CD14-positive monocyte (primary cell): ENCODE measurements at regions not wholly inside any gene's neighbourhood (a gene's known extent, or its start where the extent isn't known, plus 50 kb on each side); places are given as distances from the start of the nearest gene placed in this dataset.

Experiments used
- DNase-seq, 3 donors: peaks; one replicate each; pipeline ENCODE4 v3.0.0-alpha.2; 2011 to 2022
- H2AFZ ChIP-seq: 2 replicates; pipeline ENCODE4 v1.6.0; 2012; ENCODE audit warnings: mild to moderate bottlenecking, low read depth, low read length, inconsistent platforms; ENCODE audit not compliant: insufficient read depth, poor library complexity, severe bottlenecking
- H3K27ac ChIP-seq, 2 donors: 1 replicate in 1 of 2; 2 replicates in 1 of 2; pipeline ENCODE4 v1.5.1; 2012 to 2013; ENCODE audit warnings: low read length in 2 of 2, control low read depth in 1 of 2, inconsistent platforms in 1 of 2, low read depth in 1 of 2, mild to moderate bottlenecking in 1 of 2
- H3K27me3 ChIP-seq, 2 donors: one replicate each; pipeline versions ENCODE4 v1.6.0 to v1.6.1; 2011 to 2013; ENCODE audit warnings: low read length in 2 of 2; ENCODE audit not compliant: control insufficient read depth in 2 of 2, insufficient read depth in 2 of 2
- H3K36me3 ChIP-seq, 2 donors: replicated peaks in 1 of 2; 1 replicate in 1 of 2; 2 replicates in 1 of 2; pipeline versions ENCODE4 v1.5.1 to v1.6.1; 2012 to 2013; ENCODE audit warnings: low read length in 2 of 2, control low read depth in 1 of 2, inconsistent platforms in 1 of 2, mild to moderate bottlenecking in 1 of 2; ENCODE audit not compliant: insufficient read depth in 2 of 2, control insufficient read depth in 1 of 2
- H3K4me1 ChIP-seq, 2 donors: 1 replicate in 1 of 2; 2 replicates in 1 of 2; pipeline versions ENCODE4 v1.5.1 to v1.6.1; 2012 to 2013; ENCODE audit warnings: low read length in 2 of 2, control low read depth in 1 of 2, inconsistent platforms in 1 of 2, mild to moderate bottlenecking in 1 of 2, moderate library complexity in 1 of 2; ENCODE audit not compliant: insufficient read depth in 2 of 2, control insufficient read depth in 1 of 2
- H3K4me2 ChIP-seq: replicated peaks from 2 replicates; pipeline ENCODE3; 2012; ENCODE audit warnings: low read length, moderate library complexity, mild to moderate bottlenecking; ENCODE audit not compliant: poor library complexity, severe bottlenecking; ENCODE audit errors: extremely low read depth
- H3K4me3 ChIP-seq, 3 experiments: fragments of 200-600 bp in 1 of 3; sonication (generic) in 1 of 3; replicated peaks in 1 of 3; 1 replicate in 2 of 3; 2 replicates in 1 of 3; pipeline ENCODE4 v1.5.1; 2011 to 2013; ENCODE audit warnings: low read length in 3 of 3, mild to moderate bottlenecking in 3 of 3, control low read depth in 2 of 3, low read depth in 2 of 3, inconsistent platforms in 1 of 3, moderate library complexity in 1 of 3
- H3K79me2 ChIP-seq: 2 replicates; pipeline ENCODE4 v1.6.0; 2012; ENCODE audit warnings: mild to moderate bottlenecking, control low read depth, inconsistent platforms, low read length, moderate library complexity; ENCODE audit not compliant: insufficient read depth
- H3K9ac ChIP-seq: 2 replicates; pipeline ENCODE4 v1.6.0; 2017; ENCODE audit warnings: low read length, mild to moderate bottlenecking; ENCODE audit not compliant: insufficient read depth, poor library complexity, severe bottlenecking
- H3K9me3 ChIP-seq, 2 donors: replicated peaks in 1 of 2; 1 replicate in 1 of 2; 2 replicates in 1 of 2; pipeline versions ENCODE4 v1.5.1 to v1.6.1; 2012 to 2013; ENCODE audit warnings: low read length in 2 of 2, control low read depth in 1 of 2; ENCODE audit not compliant: control insufficient read depth in 1 of 2, insufficient read depth in 1 of 2
- H4K20me1 ChIP-seq: 2 replicates; pipeline ENCODE4 v1.6.0; 2012; ENCODE audit warnings: mild to moderate bottlenecking, low read length, control low read depth, moderate library complexity; ENCODE audit not compliant: insufficient read depth
- H3K27ac Mint-ChIP-seq, 7 donors: one replicate each; pipeline ENCODE4 v1.8.0; 2020; ENCODE audit warnings: mild to moderate bottlenecking in 7 of 7, mixed read lengths in 7 of 7, moderate library complexity in 6 of 7, inconsistent platforms in 2 of 7
- H3K27me3 Mint-ChIP-seq, 3 donors: one replicate each; pipeline ENCODE4 v1.8.0; 2021 to 2022; ENCODE audit warnings: low read depth in 3 of 3, mild to moderate bottlenecking in 3 of 3, mixed read lengths in 3 of 3, moderate library complexity in 3 of 3, inconsistent platforms in 1 of 3
- H3K36me3 Mint-ChIP-seq, 2 donors: one replicate each; pipeline ENCODE4 v1.8.0; 2020; ENCODE audit warnings: mixed read lengths in 2 of 2, inconsistent platforms in 1 of 2, mild to moderate bottlenecking in 1 of 2
- H3K4me1 Mint-ChIP-seq: one replicate; pipeline ENCODE4 v1.8.0; 2020; ENCODE audit warnings: mild to moderate bottlenecking, mixed read lengths
- H3K4me3 Mint-ChIP-seq, 2 donors: one replicate each; pipeline ENCODE4 v1.8.0; 2020; ENCODE audit warnings: mild to moderate bottlenecking in 2 of 2, mixed read lengths in 2 of 2, moderate library complexity in 1 of 2
- H3K9me3 Mint-ChIP-seq, 7 donors: one replicate each; pipeline ENCODE4 v1.8.0; 2020 to 2022; ENCODE audit warnings: mixed read lengths in 7 of 7, mild to moderate bottlenecking in 6 of 7, moderate library complexity in 6 of 7, inconsistent platforms in 2 of 7
- WGBS: methylation state at CpG from one replicate; pipeline ENCODE4 v1.1.5; 2013; ENCODE audit warnings: missing lambda C conversion rate; ENCODE audit not compliant: insufficient coverage; 5-methylcytosine and 5-hydroxymethylcytosine counted together
- intact Hi-C, 2 donors: fragments of 100-400 bp; cut with micrococcal nuclease; formaldehyde crosslinking; loops; one replicate each; pipeline versions ENCODE4 v1.15.0 to v1.15.1; 2023
- TF ChIP-seq, protein P1 (sequence below): fragments of 200-600 bp; IDR thresholded peaks from one replicate; pipeline ENCODE4 v1.8.0; 2022; ENCODE audit warnings: antibody characterized with exemption, mild to moderate bottlenecking

DNA sequence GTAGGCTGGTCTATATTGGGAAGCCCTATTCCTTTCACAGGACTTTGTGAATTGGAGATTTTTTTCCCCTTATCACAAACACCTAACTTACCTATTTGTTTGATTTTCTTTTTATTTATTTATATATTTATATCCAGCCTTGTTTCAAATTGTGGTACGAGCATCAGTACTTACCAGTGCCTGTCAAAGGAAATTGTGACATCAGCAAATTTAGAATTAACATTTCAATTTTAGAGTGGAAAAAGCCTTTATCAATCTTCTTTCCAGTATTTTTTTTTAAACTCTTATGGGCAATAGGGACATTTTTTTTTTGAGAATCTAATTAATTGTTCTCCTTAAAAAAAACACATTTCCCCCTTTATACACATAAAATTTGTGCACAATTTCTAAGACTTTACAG, 790.2 kb downstream of the PRELID2 start:
- DNase-seq: no peak
- Histone ChIP-seq H3K4me1 (no peaks in the 10 kb centered on the region), H3K9me3 (no peaks in the 10 kb centered on the region), H3K27ac (no peak overlapping the region), H3K4me2 (no peak overlapping the region), H2AFZ (no peak overlapping the region), H3K4me3 (no peak overlapping the region), H4K20me1 (no peaks in the 10 kb centered on the region), H3K79me2 (no peaks in the 10 kb centered on the region), H3K36me3 (no peaks in the 10 kb centered on the region), H3K27me3 (no peaks in the 10 kb centered on the region), H3K9ac (no peak overlapping the region)
- Mint-ChIP-seq H3K27me3 (no peaks in the 10 kb centered on the region), H3K27ac (no peak overlapping the region), H3K36me3 (no peaks in the 10 kb centered on the region), H3K9me3 (peaks cover 0 to 5% (median 4%) of the 10 kb centered on the region in 7 donors), H3K4me1 (no peaks in the 10 kb centered on the region), H3K4me3 (no peak overlapping the region)
- WGBS: no CpG with 5 or more reads among the region's 1 CpG
- intact Hi-C loops: no loop called here
- TF ChIP-seq, protein P1, sequence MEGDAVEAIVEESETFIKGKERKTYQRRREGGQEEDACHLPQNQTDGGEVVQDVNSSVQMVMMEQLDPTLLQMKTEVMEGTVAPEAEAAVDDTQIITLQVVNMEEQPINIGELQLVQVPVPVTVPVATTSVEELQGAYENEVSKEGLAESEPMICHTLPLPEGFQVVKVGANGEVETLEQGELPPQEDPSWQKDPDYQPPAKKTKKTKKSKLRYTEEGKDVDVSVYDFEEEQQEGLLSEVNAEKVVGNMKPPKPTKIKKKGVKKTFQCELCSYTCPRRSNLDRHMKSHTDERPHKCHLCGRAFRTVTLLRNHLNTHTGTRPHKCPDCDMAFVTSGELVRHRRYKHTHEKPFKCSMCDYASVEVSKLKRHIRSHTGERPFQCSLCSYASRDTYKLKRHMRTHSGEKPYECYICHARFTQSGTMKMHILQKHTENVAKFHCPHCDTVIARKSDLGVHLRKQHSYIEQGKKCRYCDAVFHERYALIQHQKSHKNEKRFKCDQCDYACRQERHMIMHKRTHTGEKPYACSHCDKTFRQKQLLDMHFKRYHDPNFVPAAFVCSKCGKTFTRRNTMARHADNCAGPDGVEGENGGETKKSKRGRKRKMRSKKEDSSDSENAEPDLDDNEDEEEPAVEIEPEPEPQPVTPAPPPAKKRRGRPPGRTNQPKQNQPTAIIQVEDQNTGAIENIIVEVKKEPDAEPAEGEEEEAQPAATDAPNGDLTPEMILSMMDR: no peak

DNA sequence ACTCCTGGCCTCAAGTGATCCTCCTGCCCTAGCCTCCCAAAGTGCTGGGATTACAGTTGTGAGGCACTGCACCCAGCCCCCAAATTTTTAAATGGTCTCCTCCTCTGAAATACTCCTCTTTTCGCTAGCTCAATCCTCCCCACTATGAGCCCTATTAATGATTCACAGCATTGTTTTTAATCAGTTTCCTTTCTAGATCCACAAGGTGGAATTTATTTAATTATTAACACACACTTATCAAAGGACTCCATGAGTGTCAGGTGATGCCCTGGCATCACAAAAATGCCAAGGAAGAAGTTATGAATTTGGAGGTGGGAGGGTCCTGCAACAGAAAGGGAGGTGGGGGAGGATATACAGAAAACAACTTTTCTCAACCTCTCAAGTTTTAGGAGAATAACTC, 806.5 kb downstream of the PRELID2 start:
- Mint-ChIP-seq H3K36me3 (no peaks in the 10 kb centered on the region), H3K9me3 (peaks cover 0 to 12% (median 2%) of the 10 kb centered on the region in 7 donors), H3K4me3 (no peak overlapping the region), H3K27me3 (no peaks in the 10 kb centered on the region), H3K4me1 (no peaks in the 10 kb centered on the region), H3K27ac (no peak overlapping the region)
- Histone ChIP-seq H3K9ac (no peak overlapping the region), H3K27me3 (no peaks in the 10 kb centered on the region), H3K9me3 (peaks cover 6 to 10% of the 10 kb centered on the region in 2 donors), H3K27ac (no peak overlapping the region), H3K79me2 (no peaks in the 10 kb centered on the region), H3K4me3 (no peak overlapping the region), H3K4me2 (no peak overlapping the region), H4K20me1 (no peaks in the 10 kb centered on the region), H3K4me1 (no peaks in the 10 kb centered on the region), H2AFZ (no peak overlapping the region), H3K36me3 (no peaks in the 10 kb centered on the region)
- intact Hi-C loops: no loop called here
- DNase-seq: no peak
- WGBS: no CpG with 5 or more reads among the region's 1 CpG
- TF ChIP-seq, protein P1: no peak
